HG03280 (cell line): ENCODE measurements at regions not wholly inside any gene's neighbourhood (a gene's known extent, or its start where the extent isn't known, plus 50 kb on each side); places are given as distances from the start of the nearest gene placed in this dataset.
"Not testable (repeated sequence)": the region's sequence is repeated elsewhere in the genome, so short reads cannot be mapped to it uniquely, and the experiment has no call there.

ENCODE experiments used
- ATAC-seq: cut with Tn5 transposase; IDR thresholded peaks from one replicate; pipeline ENCODE4 v1.9.1; 2021; ENCODE audit warnings: mild to moderate bottlenecking, moderate library complexity; ENCODE audit not compliant: unreplicated experiment

- ATAC-seq, result no peak
These were observed 2052.8 kb upstream of the CELF4 start for GRCh38 chr18:39618265-39619003.

DNA sequence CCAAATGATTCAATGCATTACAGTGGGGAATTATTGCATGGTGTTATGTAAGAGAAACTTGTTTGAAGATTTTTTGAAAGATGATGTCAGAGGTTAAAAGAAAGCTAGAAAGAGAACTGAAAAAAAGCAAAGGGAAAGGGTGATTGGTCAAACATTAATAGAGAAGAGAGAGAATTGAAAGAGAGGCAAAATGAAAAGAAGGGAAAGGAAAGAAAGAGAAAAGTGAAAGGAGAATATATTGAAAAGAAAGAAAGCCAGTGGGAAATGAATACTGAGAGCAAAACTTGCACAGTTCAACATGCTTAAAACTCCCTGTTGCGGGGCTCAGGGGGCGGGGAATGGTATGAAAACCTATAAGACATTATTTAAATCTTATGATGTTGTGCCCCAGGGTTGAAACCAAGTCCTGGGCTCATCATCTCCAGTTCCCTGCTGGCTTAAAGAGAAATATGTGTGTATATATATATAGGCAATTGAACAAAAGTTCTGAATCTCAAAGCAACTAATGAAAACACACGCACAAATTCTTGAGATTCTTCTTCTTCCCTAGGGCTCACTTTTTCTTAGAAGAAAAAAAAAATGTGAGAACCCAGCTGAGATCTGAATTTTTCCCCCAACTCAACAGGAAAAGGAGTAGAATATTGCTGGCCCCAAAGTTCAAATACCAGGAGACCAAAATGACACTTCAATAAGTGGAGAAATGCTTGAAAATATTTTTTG lies 2045.9 kb upstream of the CELF4 start:
- no peak for ATAC-seq

DNA sequence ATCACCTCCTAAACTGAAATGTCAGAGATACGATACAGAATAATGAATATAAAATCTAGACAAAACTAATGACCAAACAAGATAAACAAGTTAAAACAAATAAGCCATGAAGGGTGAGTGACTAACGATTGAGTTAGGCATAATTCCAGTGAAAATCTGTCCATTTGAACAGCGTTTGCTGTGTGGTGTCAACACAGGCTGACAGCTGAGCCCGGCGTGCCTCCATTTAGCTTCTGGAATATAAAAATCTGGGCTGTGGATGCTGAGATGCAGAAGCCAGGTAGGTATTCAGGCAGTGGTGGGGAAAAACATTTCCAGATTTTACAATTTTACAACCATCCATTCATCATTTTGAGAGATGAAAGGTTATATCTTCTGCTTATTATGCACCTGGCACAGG lies 2041.4 kb upstream of the CELF4 start:
- no peak for ATAC-seq

- no peak for ATAC-seq
These were observed 2039.2 kb upstream of the CELF4 start for GRCh38 chr18:39604836-39605235.

- no peak for ATAC-seq
These were observed 2036.5 kb upstream of the CELF4 start for GRCh38 chr18:39602131-39602530.

GRCh38 chr18:39600894-39601293 lies 2035.3 kb upstream of the CELF4 start:
- ATAC-seq, result no peak

DNA sequence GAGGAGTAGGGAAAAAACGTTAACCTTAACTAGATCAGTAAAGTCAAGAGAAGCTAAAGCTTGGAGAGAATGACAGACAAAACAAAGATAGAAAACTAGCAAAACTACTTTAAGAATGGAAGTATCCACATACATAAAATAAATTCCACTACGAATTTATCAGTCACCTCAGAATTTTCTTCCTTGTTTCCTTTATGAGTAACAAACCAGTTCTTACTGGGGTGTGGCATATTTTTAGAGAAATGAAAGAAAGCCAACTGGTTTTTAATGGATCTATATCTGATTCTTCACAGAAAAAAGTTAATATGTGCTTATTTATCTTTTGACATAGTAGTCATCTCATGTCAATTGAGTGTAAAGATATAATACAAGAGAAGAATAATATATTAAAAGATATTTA lies 2033.7 kb upstream of the CELF4 start:
- ATAC-seq, result no peak

- no peak for ATAC-seq
These were observed 2031.3 kb upstream of the CELF4 start for GRCh38 chr18:39596891-39597290.

DNA sequence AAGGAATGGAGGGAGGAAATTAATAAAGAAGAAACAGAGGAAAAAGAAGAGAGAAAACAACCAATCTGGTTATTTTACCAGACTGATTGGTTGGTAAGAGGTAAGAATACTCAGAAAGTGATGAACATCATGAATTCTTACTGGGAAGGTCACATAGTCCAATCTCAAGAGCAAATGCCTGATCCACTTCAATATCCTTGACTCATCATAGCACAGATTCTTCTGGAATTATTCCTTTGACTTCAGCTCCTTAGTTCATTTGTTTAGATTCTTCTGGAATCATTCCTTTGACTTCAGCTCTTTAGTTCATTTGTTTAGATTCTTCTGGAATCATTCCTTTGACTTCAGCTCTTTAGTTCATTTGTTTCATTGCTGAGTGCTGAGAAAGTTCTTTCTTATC lies 2030.6 kb upstream of the CELF4 start:
- no peak for ATAC-seq

GRCh38 chr18:39594206-39594605 lies 2028.6 kb upstream of the CELF4 start:
- ATAC-seq, result no peak

DNA sequence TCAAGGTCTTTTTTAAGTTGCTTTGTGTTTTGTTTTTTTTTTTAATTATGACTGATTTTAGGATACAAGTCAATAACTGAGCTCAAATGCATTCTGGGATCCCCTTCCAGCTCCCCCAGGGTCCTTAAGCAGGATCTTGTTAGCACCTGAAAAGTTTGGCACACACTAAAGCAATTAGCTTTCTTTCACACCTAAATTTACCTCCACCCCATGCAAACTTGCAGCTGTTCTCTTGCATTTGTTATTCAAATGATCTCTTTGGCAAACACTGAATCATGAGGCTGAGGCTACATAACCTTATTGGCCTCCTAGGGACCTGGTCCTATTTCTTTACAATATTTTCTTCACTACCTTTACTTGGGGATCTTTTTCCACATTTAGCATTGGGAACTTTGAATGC lies 2026.1 kb upstream of the CELF4 start:
- ATAC-seq, result no peak

DNA sequence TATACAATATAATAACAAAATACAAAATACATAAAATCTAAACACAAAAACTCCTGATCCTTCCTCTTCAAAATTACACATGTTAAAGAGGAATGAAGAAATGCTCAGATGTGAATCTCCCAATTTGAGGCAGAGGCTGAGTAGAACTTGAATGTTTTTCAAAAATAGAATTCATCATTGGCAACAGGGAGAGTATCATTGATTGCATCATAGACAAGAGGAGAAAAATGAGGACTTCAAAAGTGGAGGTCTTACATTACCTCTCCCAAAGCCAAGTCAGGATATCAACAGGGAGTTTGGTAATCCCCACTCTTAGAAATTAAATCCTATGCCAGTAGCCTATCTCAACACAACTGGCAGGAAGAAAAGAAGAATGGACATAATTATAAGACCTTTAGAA lies 2023.9 kb upstream of the CELF4 start:
- ATAC-seq, result no peak

GRCh38 chr18:39587586-39587985 lies 2022.0 kb upstream of the CELF4 start:
- no peak for ATAC-seq

GRCh38 chr18:39586741-39587140 lies 2021.1 kb upstream of the CELF4 start:
- no peak for ATAC-seq

- no peak for ATAC-seq
These were observed 2009.3 kb upstream of the CELF4 start for GRCh38 chr18:39574897-39575296.

DNA sequence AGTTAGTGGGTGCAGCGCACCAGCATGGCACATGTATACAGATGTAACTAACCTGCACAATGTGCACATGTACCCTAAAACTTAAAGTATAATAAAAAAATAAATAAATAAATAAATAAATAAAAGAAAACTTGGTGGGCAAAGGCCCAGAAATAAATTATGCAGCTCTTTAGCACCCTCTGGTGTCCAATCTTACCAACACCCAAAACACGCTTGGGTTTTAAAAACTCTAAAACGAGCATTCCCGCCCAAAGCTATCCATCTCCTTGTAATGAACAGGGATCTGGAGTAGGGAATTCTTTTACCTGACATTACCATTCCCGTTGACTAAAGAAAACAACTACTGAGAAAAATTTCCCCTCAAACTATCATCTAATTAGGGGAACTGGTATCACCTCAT lies 2005.9 kb upstream of the CELF4 start:
- ATAC-seq, result no peak

DNA sequence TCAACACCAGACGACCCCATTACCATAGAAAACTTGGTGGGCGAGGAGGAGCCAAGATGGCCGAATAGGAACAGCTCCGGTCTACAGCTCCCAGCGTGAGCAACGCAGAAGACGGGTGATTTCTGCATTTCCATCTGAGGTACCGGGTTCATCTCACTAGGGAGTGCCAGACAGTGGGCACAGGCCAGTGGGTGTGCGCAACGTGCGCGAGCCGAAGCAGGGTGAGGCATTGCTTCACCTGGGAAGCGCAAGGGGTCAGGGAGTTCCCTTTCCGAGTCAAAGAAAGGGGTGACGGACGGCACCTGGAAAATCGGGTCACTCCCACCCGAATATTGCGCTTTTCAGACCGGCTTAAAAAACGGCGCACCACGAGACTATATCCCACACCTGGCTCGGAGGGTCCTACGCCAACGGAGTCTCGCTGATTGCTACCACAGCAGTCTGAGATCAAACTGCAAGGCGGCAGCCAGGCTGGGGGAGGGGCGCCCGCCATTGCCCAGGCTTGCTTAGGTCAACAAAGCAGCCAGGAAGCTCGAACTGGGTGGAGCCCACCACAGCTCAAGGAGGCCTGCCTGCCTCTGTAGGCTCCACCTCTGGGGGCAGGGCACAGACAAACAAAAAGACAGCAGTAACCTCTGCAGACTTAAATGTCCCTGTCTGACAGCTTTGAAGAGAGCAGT lies 2000.1 kb upstream of the CELF4 start:
- ATAC-seq, result not testable (repeated sequence)

DNA sequence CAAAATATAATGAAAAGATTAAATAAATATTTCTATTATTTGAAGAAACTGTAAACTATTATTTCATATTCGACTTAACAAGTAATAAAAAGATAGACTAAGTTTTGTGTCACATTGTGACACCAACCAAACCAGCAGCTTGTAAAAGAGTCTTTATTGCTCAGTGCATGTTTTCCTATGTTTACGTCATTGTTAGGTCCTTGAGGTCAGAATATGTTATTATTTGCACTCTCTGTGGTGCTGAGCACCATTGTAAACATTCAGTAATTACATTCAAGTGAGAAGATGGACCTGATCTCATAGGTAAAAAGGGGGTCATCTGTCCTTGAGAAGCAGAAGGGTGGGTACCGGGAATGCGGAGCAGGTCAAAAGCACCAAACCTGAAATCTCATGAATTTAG lies 1999.1 kb upstream of the CELF4 start:
- ATAC-seq, result no peak

GRCh38 chr18:39561126-39561525 lies 1995.5 kb upstream of the CELF4 start:
- ATAC-seq, result no peak

DNA sequence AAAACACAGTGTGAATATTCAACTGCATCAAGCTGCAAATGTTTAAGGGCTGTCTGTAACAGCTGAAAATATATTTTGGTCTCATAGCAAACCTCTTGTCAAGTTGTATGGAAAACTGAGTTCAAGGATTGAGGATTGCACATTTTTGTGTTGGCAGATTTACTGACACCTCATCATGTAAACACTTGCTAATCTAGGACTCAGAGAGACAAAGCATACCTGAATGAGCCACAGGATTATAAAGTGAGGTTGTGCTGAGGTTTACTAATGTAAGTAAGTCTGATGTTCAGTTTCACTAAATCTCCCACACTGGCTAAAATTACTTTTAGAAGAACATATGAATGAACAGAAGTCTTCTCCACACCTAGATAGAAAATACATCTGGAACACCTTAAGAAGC lies 1993.1 kb upstream of the CELF4 start:
- ATAC-seq, result no peak

DNA sequence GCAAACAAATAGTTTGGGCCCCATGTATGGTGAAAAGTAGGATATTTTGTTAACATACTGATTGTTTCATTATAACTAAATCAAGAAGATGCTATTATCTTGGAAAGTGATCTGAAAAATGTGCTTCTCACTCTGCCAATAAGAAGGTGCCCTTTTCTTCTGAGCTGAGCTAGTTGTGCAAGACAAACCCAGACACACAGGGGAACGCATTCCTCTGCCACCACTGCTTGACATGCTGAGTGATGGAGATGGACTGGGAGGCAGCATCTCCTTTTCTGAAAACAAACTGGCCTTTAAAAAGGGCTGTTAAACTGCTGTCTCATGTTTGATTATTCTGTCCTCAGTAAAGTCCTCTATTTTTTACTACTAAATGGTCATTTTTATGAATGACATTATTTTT lies 1989.9 kb upstream of the CELF4 start:
- no peak for ATAC-seq

DNA sequence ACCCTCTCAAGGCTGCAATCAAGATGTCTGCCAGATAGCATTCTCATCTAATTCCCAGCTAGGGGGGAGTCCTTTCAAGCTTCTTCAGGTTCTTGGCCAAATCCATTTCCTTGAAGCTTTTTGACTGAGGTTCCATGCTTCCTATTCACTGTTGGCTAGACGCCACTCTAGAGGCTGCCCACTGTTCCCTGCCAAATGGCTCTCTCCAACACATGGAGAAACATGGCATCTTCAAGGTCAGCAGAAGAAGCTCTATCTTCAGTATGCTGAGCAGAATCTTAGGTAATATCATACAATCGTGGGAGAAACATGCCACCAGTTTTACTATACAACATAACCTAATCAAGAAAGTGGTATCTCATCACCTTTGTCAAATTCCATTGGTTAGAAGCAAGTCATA lies 1985.1 kb upstream of the CELF4 start:
- ATAC-seq, result no peak
